Mesenchymal stem cell (in vitro differentiated cells and primary cell): ENCODE measurements at regions not wholly inside any gene's neighbourhood (a gene's known extent, or its start where the extent isn't known, plus 50 kb on each side); places are given as distances from the start of the nearest gene placed in this dataset. TPM values are rescaled to one million over a fixed set of nuclear protein-coding genes. Genes with fewer than 3 reads are reported as not detected.

Source experiments
- DNase-seq: peaks from one replicate; pipeline ENCODE4 v3.0.0-alpha.2; 2013
- H2AFZ ChIP-seq: one replicate; pipeline ENCODE4 v1.6.1; 2013; ENCODE audit warnings: low read depth, mild to moderate bottlenecking, control low read depth, inconsistent platforms, low read length, moderate library complexity
- H2AK5ac ChIP-seq: 2 replicates; pipeline ENCODE4 v1.6.1; 2013; ENCODE audit warnings: low read length, moderate library complexity, mild to moderate bottlenecking, inconsistent platforms; ENCODE audit not compliant: severe bottlenecking
- H2BK120ac ChIP-seq: one replicate; pipeline ENCODE4 v1.6.1; 2013; ENCODE audit warnings: low read depth, mild to moderate bottlenecking, inconsistent platforms, low read length, moderate library complexity
- H2BK12ac ChIP-seq, 2 experiments: one replicate each; pipeline ENCODE4 v1.6.1; 2013; ENCODE audit warnings: inconsistent platforms in 2 of 2, low read length in 2 of 2, mild to moderate bottlenecking in 2 of 2, moderate library complexity in 2 of 2, control low read depth in 1 of 2
- H2BK15ac ChIP-seq: one replicate; pipeline ENCODE4 v1.6.1; 2013; ENCODE audit warnings: mild to moderate bottlenecking, low read depth, inconsistent platforms; ENCODE audit not compliant: poor library complexity, severe bottlenecking
- H2BK5ac ChIP-seq: 2 replicates; pipeline ENCODE4 v1.6.1; 2013; ENCODE audit warnings: low read depth, mild to moderate bottlenecking, low read length, control low read depth, inconsistent platforms; ENCODE audit not compliant: poor library complexity, severe bottlenecking
- H3K14ac ChIP-seq, 2 experiments: one replicate each; pipeline ENCODE4 v1.6.1; 2013; ENCODE audit warnings: inconsistent platforms in 2 of 2, low read length in 2 of 2, control low read depth in 1 of 2, mild to moderate bottlenecking in 1 of 2, moderate library complexity in 1 of 2
- H3K18ac ChIP-seq, 2 experiments: one replicate each; pipeline ENCODE4 v1.6.1; 2013; ENCODE audit warnings: inconsistent platforms in 2 of 2, low read length in 2 of 2, control low read depth in 1 of 2, low read depth in 1 of 2, mild to moderate bottlenecking in 1 of 2
- H3K23ac ChIP-seq, 2 experiments: one replicate each; pipeline ENCODE4 v1.6.1; 2013; ENCODE audit warnings: inconsistent platforms in 2 of 2, low read length in 2 of 2, mild to moderate bottlenecking in 2 of 2, moderate library complexity in 2 of 2, control low read depth in 1 of 2
- H3K27ac ChIP-seq: 2 replicates; pipeline ENCODE4 v1.5.1; 2013; ENCODE audit warnings: mild to moderate bottlenecking, moderate library complexity, low read length, control low read depth, inconsistent platforms; ENCODE audit not compliant: poor library complexity, severe bottlenecking
- H3K27me3 ChIP-seq, 2 experiments: 2 replicates each; pipeline versions ENCODE4 v1.6.1 to v1.7.0; 2013; ENCODE audit warnings: low read length in 2 of 2, mild to moderate bottlenecking in 2 of 2, moderate library complexity in 2 of 2, control low read depth in 1 of 2, inconsistent platforms in 1 of 2; ENCODE audit not compliant: control insufficient read depth in 1 of 2, insufficient read depth in 1 of 2
- H3K36me3 ChIP-seq, 2 experiments: 2 replicates each; pipeline versions ENCODE4 v1.6.1 to v1.7.0; 2013; ENCODE audit warnings: low read length in 2 of 2, control low read depth in 1 of 2, inconsistent platforms in 1 of 2, low read depth in 1 of 2, mild to moderate bottlenecking in 1 of 2; ENCODE audit not compliant: insufficient read depth in 2 of 2, control insufficient read depth in 1 of 2
- H3K4ac ChIP-seq, 2 experiments: one replicate each; pipeline ENCODE4 v1.6.1; 2013; ENCODE audit warnings: inconsistent platforms in 2 of 2, low read length in 2 of 2, mild to moderate bottlenecking in 2 of 2, moderate library complexity in 2 of 2, control low read depth in 1 of 2, low read depth in 1 of 2
- H3K4me1 ChIP-seq: 2 replicates; pipeline ENCODE4 v1.6.1; 2013; ENCODE audit warnings: low read depth, low read length, control low read depth; ENCODE audit not compliant: control insufficient read depth, insufficient read depth
- H3K4me2 ChIP-seq: 2 replicates; pipeline ENCODE4 v1.6.1; 2013; ENCODE audit warnings: low read length, mild to moderate bottlenecking, inconsistent platforms; ENCODE audit not compliant: poor library complexity, severe bottlenecking
- H3K4me3 ChIP-seq, 2 experiments: 2 replicates each; pipeline versions ENCODE4 v1.5.1 to v1.7.0; 2013; ENCODE audit warnings: low read length in 2 of 2, mild to moderate bottlenecking in 2 of 2, control low read depth in 1 of 2, low read depth in 1 of 2; ENCODE audit not compliant: insufficient read depth in 1 of 2
- H3K79me1 ChIP-seq: replicated peaks from 2 replicates; pipeline ENCODE4 v1.6.1; 2013; ENCODE audit warnings: mild to moderate bottlenecking, control low read depth, low read length, inconsistent platforms; ENCODE audit not compliant: poor library complexity, severe bottlenecking
- H3K9ac ChIP-seq: 2 replicates; pipeline ENCODE4 v1.7.0; 2013; ENCODE audit warnings: mild to moderate bottlenecking, low read length, moderate library complexity
- H3K9me3 ChIP-seq: 2 replicates; pipeline ENCODE4 v1.7.0; 2013; ENCODE audit warnings: mild to moderate bottlenecking, low read length; ENCODE audit not compliant: control insufficient read depth
- H4K8ac ChIP-seq: one replicate; pipeline ENCODE4 v1.6.1; 2013; ENCODE audit warnings: inconsistent platforms, mild to moderate bottlenecking, low read length, moderate library complexity
- H4K91ac ChIP-seq: one replicate; pipeline ENCODE4 v1.6.1; 2013; ENCODE audit warnings: mild to moderate bottlenecking, low read length, inconsistent platforms
- WGBS: methylation state at CpG from one replicate; pipeline ENCODE4 v1.1.7; 2013; ENCODE audit warnings: mixed read lengths; 5-methylcytosine and 5-hydroxymethylcytosine counted together
- small RNA-seq: library from polyadenylated mRNA; stranded (forward); fragments of <200 nt; extraction: miRNeasy Mini kit (QIAGEN cat#:217004); gene quantifications from one replicate; pipeline ENCODE3, GENCODE V24; 2013; ENCODE audit warnings: low read depth

- H3K9me3 ChIP-seq = no peaks in the 10 kb centered on the region
- no peak overlapping the region for H2BK120ac ChIP-seq
- no peak overlapping the region for H3K4me3 ChIP-seq
- H3K4ac ChIP-seq = no peak overlapping the region
- H3K4me1 ChIP-seq = peaks cover 3% of the 10 kb centered on the region
- no peak overlapping the region for H3K4me2 ChIP-seq
- H4K91ac ChIP-seq = no peak overlapping the region
- no CpG with 5 or more reads among the region's 2 CpGs for WGBS
- no peaks in the 10 kb centered on the region for H3K27me3 ChIP-seq
- H3K14ac ChIP-seq = no peak overlapping the region
- H3K36me3 ChIP-seq = no peaks in the 10 kb centered on the region
- no peak overlapping the region for H2BK12ac ChIP-seq
- no peak for DNase-seq
- H3K9ac ChIP-seq = no peak overlapping the region
- no peak overlapping the region for H3K23ac ChIP-seq
- no peaks in the 10 kb centered on the region for H3K79me1 ChIP-seq
- no peak overlapping the region for H2AFZ ChIP-seq
- no peak overlapping the region for H2AK5ac ChIP-seq
- H3K18ac ChIP-seq = no peak overlapping the region
- no peak overlapping the region for H4K8ac ChIP-seq
- H2BK15ac ChIP-seq = no peak overlapping the region
- no peak overlapping the region for H3K27ac ChIP-seq
- no peak overlapping the region for H2BK5ac ChIP-seq
These were observed 53.7 kb upstream of the AHR start for GRCh38 chr7:17244786-17245185.

- Histone ChIP-seq H3K9me3 (no peaks in the 10 kb centered on the region), H3K79me1 (no peaks in the 10 kb centered on the region), H4K91ac (no peak overlapping the region), H3K4me3 (no peak overlapping the region), H3K4me2 (no peak overlapping the region), H2BK120ac (no peak overlapping the region), H3K36me3 (no peaks in the 10 kb centered on the region), H2BK15ac (no peak overlapping the region), H3K18ac (no peak overlapping the region), H2AFZ (no peak overlapping the region), H2BK5ac (no peak overlapping the region), H3K27me3 (no peaks in the 10 kb centered on the region), H4K8ac (no peak overlapping the region), H3K4me1 (peaks cover 1% of the 10 kb centered on the region), H3K4ac (no peak overlapping the region), H3K9ac (no peak overlapping the region), H3K27ac (no peak overlapping the region), H3K14ac (no peak overlapping the region), H2BK12ac (no peak overlapping the region), H2AK5ac (no peak overlapping the region), H3K23ac (no peak overlapping the region)
- DNase-seq = no peak
- WGBS = 96% methylated on average over 6 of the region's 6 CpGs
These were observed 51.1 kb upstream of the AHR start for GRCh38 chr7:17247357-17247756.

- no peaks in the 10 kb centered on the region for H3K9me3 ChIP-seq
- H3K4ac ChIP-seq = no peak overlapping the region
- H3K4me2 ChIP-seq = no peak overlapping the region
- no peak overlapping the region for H2BK5ac ChIP-seq
- H3K4me3 ChIP-seq = no peak overlapping the region
- H3K27ac ChIP-seq = no peak overlapping the region
- H2AFZ ChIP-seq = no peak overlapping the region
- H3K4me1 ChIP-seq = peaks cover 1% of the 10 kb centered on the region
- no peak overlapping the region for H4K91ac ChIP-seq
- no CpG with 5 or more reads among the region's 2 CpGs for WGBS
- H3K23ac ChIP-seq = no peak overlapping the region
- H3K18ac ChIP-seq = no peak overlapping the region
- no peak overlapping the region for H3K14ac ChIP-seq
- H4K8ac ChIP-seq = no peak overlapping the region
- no peak overlapping the region for H2AK5ac ChIP-seq
- H2BK15ac ChIP-seq = no peak overlapping the region
- no peaks in the 10 kb centered on the region for H3K36me3 ChIP-seq
- H2BK120ac ChIP-seq = no peak overlapping the region
- H3K27me3 ChIP-seq = no peaks in the 10 kb centered on the region
- no peak for DNase-seq
- H3K9ac ChIP-seq = no peak overlapping the region
- no peaks in the 10 kb centered on the region for H3K79me1 ChIP-seq
- H2BK12ac ChIP-seq = no peak overlapping the region
These were observed 49.9 kb upstream of the AHR start for GRCh38 chr7:17248527-17248926.

Small RNA genes lying in the stretch of these regions (small RNA-seq; reads per million reads assigned to genes)
- gene RF00017 = not detected
